HUES64 (cell line): ENCODE measurements at regions not wholly inside any gene's neighbourhood (a gene's known extent, or its start where the extent isn't known, plus 50 kb on each side); places are given as distances from the start of the nearest gene placed in this dataset.

Experiments
- H3K27ac ChIP-seq: 2 replicates; pipeline ENCODE4 v1.7.0; 2013; ENCODE audit warnings: low read depth, low read length, inconsistent platforms
- H3K27me3 ChIP-seq: 2 replicates; pipeline ENCODE4 v1.6.1; 2013; ENCODE audit warnings: mild to moderate bottlenecking, low read length; ENCODE audit not compliant: insufficient read depth
- H3K36me3 ChIP-seq: 2 replicates; pipeline ENCODE4 v1.6.1; 2013; ENCODE audit warnings: mild to moderate bottlenecking, low read length; ENCODE audit not compliant: insufficient read depth
- H3K4me1 ChIP-seq: 2 replicates; pipeline ENCODE4 v1.6.1; 2013; ENCODE audit warnings: mild to moderate bottlenecking, low read length, moderate library complexity; ENCODE audit not compliant: insufficient read depth
- H3K4me3 ChIP-seq: 2 replicates; pipeline ENCODE4 v1.5.1; 2013; ENCODE audit warnings: mild to moderate bottlenecking, low read length, moderate library complexity
- H3K9ac ChIP-seq: 2 replicates; pipeline ENCODE4 v1.6.1; 2013; ENCODE audit warnings: mild to moderate bottlenecking, low read depth, low read length
- H3K9me3 ChIP-seq: 2 replicates; pipeline ENCODE4 v1.6.1; 2013; ENCODE audit warnings: low read depth, low read length; ENCODE audit not compliant: insufficient read depth
- WGBS: fragments of 150-250, 120-280 bp; methylation state at CpG from one replicate; pipeline ENCODE4 v1.1.7; 2013; ENCODE audit warnings: missing lambda C conversion rate; 5-methylcytosine and 5-hydroxymethylcytosine counted together

DNA sequence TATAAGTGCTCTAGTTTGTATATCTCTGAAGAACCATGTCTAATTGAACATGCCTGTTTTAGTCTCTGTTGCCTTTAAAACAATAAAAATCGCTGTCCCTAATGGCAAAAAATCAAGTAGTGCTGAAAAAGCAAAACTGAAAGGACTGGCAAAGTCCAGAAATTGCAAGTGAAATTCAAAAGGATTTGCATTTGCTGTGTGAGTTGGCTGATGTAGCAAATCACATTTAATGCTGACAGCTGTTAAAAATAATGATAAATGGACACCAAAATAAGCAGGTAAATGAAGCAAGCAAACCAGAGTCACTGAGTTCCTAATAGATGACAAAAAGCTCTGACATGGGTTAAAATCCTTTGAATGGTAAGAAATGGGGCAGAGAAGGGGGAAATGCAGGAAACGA is 874.1 kb downstream of the GRM8 start:
- Histone ChIP-seq H3K27me3 (no peaks in the 10 kb centered on the region), H3K4me1 (no peaks in the 10 kb centered on the region), H3K9me3 (no peaks in the 10 kb centered on the region), H3K27ac (no peak overlapping the region), H3K9ac (no peak overlapping the region), H3K36me3 (no peaks in the 10 kb centered on the region), H3K4me3 (no peak overlapping the region)
- 97% methylated on average over 1 of the region's 2 CpGs for WGBS

DNA sequence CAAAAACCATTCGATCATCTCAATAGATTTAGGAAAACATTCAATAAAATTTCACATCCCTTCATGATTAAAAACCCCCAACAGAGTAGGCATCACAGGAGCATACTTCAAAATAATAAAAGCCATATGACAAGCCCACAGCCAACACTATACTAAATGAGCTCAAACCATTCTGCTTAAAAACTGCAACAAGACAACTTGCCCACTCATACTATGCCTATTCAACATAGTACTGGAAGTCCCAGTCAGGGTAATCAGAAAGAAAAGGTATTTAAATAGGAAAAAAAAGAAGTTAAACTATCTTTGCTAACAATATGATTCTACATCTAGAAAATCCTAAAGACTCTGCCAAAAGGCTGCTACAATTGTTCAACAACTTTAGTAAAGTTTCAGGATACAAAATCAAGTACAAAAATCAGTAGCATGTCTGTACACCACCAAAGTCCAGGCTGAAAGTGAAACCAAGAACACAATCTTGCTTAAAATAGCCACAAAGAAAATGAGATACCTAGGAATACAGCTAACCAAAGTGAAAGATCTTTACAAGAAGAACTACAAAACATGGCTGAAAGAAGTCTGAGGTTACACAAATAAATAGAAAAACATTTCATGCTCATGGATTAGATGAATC is 882.6 kb downstream of the GRM8 start:
- Histone ChIP-seq H3K9ac (no peak overlapping the region), H3K36me3 (no peaks in the 10 kb centered on the region), H3K27ac (no peak overlapping the region), H3K4me3 (no peak overlapping the region), H3K4me1 (no peaks in the 10 kb centered on the region), H3K9me3 (no peaks in the 10 kb centered on the region), H3K27me3 (no peaks in the 10 kb centered on the region)
- WGBS = 94% methylated on average over 1 of the region's 1 CpG

- Histone ChIP-seq H3K4me1 (no peaks in the 10 kb centered on the region), H3K27me3 (no peaks in the 10 kb centered on the region), H3K9ac (no peak overlapping the region), H3K4me3 (no peak overlapping the region), H3K36me3 (no peaks in the 10 kb centered on the region), H3K9me3 (no peaks in the 10 kb centered on the region), H3K27ac (no peak overlapping the region)
- 89% methylated on average over 1 of the region's 1 CpG for WGBS
Measured at GRCh38 chr7:126362746-126363145, 890.0 kb downstream of the GRM8 start.

GRCh38 chr7:126361183-126361582 is 891.6 kb downstream of the GRM8 start:
- H3K9me3 ChIP-seq = no peaks in the 10 kb centered on the region
- H3K4me1 ChIP-seq = no peaks in the 10 kb centered on the region
- no peaks in the 10 kb centered on the region for H3K27me3 ChIP-seq
- 100% methylated on average over 1 of the region's 3 CpGs for WGBS
- no peak overlapping the region for H3K27ac ChIP-seq
- no peak overlapping the region for H3K4me3 ChIP-seq
- H3K36me3 ChIP-seq = no peaks in the 10 kb centered on the region
- H3K9ac ChIP-seq = no peak overlapping the region

DNA sequence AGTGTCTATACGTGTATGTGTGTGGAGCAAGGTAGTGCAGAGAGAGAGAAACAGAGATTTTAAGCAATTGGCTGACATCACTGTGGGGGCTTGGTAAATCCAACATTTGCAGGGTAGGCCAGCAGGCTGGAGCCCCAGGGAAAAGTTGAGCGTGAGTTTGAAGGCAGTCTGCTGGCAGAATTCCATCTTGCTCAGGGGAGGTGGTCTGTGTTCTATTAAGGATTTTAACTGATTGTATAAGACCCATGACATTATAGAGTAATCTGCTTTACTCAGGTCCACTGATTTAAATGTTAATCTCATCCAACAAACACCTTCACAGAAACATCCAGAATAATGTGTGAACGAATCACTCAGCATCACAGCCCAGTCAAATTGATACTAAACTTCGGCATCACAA is 912.9 kb downstream of the GRM8 start:
- H3K27me3 ChIP-seq = no peaks in the 10 kb centered on the region
- no peaks in the 10 kb centered on the region for H3K9me3 ChIP-seq
- WGBS = 91% methylated on average over 4 of the region's 4 CpGs

DNA sequence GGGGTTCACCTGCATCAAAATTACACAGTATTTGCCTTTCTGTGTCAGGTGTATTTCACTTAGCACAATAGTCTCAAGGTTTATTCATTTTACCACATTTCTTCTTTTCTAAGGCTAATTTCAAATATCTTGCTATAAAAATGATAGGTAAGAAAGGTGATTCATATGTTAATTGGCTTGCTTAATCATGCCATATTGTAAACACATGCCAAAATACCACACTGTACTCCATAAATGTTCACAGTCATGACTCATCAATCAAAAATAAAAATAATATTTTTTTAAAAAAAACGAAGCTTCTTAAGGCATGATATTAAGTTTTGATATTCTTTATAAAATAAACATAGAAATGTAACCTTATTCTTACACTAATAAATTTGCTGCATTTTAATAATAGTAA is 947.1 kb downstream of the GRM8 start:
- Histone ChIP-seq H3K27ac (no peak overlapping the region), H3K9me3 (no peaks in the 10 kb centered on the region)
- WGBS = no CpG with 5 or more reads among the region's 1 CpG

More for the DNA sequence above, 912.9 kb downstream of the GRM8 start:
- H3K4me1 ChIP-seq = no peaks in the 10 kb centered on the region
- H3K4me3 ChIP-seq = no peak overlapping the region
- no peak overlapping the region for H3K27ac ChIP-seq
- no peaks in the 10 kb centered on the region for H3K36me3 ChIP-seq
- H3K9ac ChIP-seq = no peak overlapping the region

GRCh38 chr7:126303926-126304325 is 948.8 kb downstream of the GRM8 start:
- no peaks in the 10 kb centered on the region for H3K27me3 ChIP-seq
- H3K4me1 ChIP-seq = no peaks in the 10 kb centered on the region
- no peak overlapping the region for H3K27ac ChIP-seq
- no peak overlapping the region for H3K9ac ChIP-seq
- H3K9me3 ChIP-seq = no peaks in the 10 kb centered on the region
- 100% methylated on average over 1 of the region's 1 CpG for WGBS
- no peaks in the 10 kb centered on the region for H3K36me3 ChIP-seq
- no peak overlapping the region for H3K4me3 ChIP-seq

More for the DNA sequence above, 947.1 kb downstream of the GRM8 start:
- no peak overlapping the region for H3K4me3 ChIP-seq
- H3K36me3 ChIP-seq = no peaks in the 10 kb centered on the region
- H3K9ac ChIP-seq = no peak overlapping the region
- H3K4me1 ChIP-seq = no peaks in the 10 kb centered on the region
- no peaks in the 10 kb centered on the region for H3K27me3 ChIP-seq

DNA sequence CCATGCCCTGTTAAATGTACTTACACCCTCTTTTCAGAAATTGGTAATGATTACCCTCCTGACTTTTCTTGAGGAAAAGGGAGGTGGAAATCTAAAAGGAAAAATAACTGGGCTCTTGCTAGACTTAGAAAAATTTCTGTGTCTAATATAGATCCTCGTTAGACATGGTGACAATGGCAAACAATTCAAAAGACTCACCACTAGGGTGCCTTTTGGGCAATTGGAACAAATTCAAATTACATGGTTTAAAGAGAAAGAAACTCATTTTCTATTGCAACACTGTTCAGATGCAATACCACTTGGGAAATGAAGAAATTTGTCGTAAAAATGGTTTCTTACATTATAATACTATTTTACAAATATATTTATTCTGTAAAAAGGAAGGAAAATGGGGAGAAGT is 950.1 kb downstream of the GRM8 start:
- Histone ChIP-seq H3K4me3 (no peak overlapping the region), H3K4me1 (no peaks in the 10 kb centered on the region), H3K27me3 (no peaks in the 10 kb centered on the region), H3K9ac (no peak overlapping the region), H3K36me3 (no peaks in the 10 kb centered on the region), H3K27ac (no peak overlapping the region), H3K9me3 (no peaks in the 10 kb centered on the region)
- 80% methylated on average over 1 of the region's 2 CpGs for WGBS

- H3K9me3 ChIP-seq = no peaks in the 10 kb centered on the region
- H3K4me3 ChIP-seq = no peak overlapping the region
- no peak overlapping the region for H3K27ac ChIP-seq
- no peak overlapping the region for H3K9ac ChIP-seq
- 100% methylated on average over 1 of the region's 2 CpGs for WGBS
- H3K27me3 ChIP-seq = no peaks in the 10 kb centered on the region
- no peaks in the 10 kb centered on the region for H3K4me1 ChIP-seq
- H3K36me3 ChIP-seq = no peaks in the 10 kb centered on the region
Measured at GRCh38 chr7:126286317-126286716, 966.4 kb downstream of the GRM8 start.

DNA sequence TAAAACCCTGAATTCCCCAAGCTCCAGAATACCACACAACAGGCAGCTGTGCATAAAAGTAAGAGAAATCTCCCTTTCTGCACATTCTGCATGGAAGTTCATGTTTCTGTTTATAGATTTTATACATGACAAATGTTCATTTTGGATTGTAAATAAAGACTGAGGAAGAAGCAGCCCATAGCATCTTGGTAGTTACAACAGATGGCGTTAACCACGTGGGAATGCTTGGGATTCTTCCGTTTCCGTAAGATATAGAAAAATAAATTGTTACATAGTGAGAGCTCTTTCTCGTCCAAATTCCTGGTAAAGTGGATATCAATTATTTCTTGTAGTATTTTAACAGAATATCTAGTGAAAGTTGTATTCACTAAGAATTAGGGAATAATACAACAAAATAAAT is 1016.5 kb downstream of the GRM8 start:
- H3K36me3 ChIP-seq = no peaks in the 10 kb centered on the region
- no peak overlapping the region for H3K27ac ChIP-seq
- H3K9me3 ChIP-seq = no peaks in the 10 kb centered on the region
- 94% methylated on average over 5 of the region's 5 CpGs for WGBS
- no peak overlapping the region for H3K9ac ChIP-seq
- no peak overlapping the region for H3K4me3 ChIP-seq
- H3K27me3 ChIP-seq = peaks cover 9% of the 10 kb centered on the region; the same call in 1 of the 2 replicates
- no peaks in the 10 kb centered on the region for H3K4me1 ChIP-seq

- whole genome bisulfite sequencing = 89% methylated on average over 2 of the region's 4 CpGs
Measured at GRCh38 chr7:126228356-126229061, 1024.2 kb downstream of the GRM8 start.

More at GRCh38 chr7:126228356-126229061, 1024.2 kb downstream of the GRM8 start:
- H3K9me3 ChIP-seq = 0 out of 2 replicates have a peak, but pooled peaks cover 3% of the 10 kb centered on the region
- no peak overlapping the region for H3K9ac ChIP-seq
- peaks cover 14% of the 10 kb centered on the region; the same call in 1 of the 2 replicates for H3K4me1 ChIP-seq
- H3K27ac ChIP-seq = no peak overlapping the region
- H3K4me3 ChIP-seq = no peak overlapping the region
- H3K36me3 ChIP-seq = no peaks in the 10 kb centered on the region
- H3K27me3 ChIP-seq = no peaks in the 10 kb centered on the region
